Cortex of kidney (tissue), 1 donor: ENCODE measurements at regions not wholly inside any gene's neighbourhood (a gene's known extent, or its start where the extent isn't known, plus 50 kb on each side); places are given as distances from the start of the nearest gene placed in this dataset.
"Not testable (repeated sequence)": the region's sequence is repeated elsewhere in the genome, so short reads cannot be mapped to it uniquely, and the experiment has no call there.

ENCODE experiments used
- DNase-seq: peaks from one replicate; lab custom pipeline; 2025; lab: John Stamatoyannopoulos, UW

- not testable (repeated sequence) for DNase-seq
Observed at GRCh38 chr6:158881884-158882283, 62.7 kb upstream of the EZR start.

- not testable (repeated sequence) for DNase-seq
Observed at GRCh38 chr6:158881276-158881675, 62.1 kb upstream of the EZR start.

GRCh38 chr6:158879180-158879579 lies 60.0 kb upstream of the EZR start:
- no peak for DNase-seq

- no peak for DNase-seq
Observed at GRCh38 chr6:158877716-158878115, 58.5 kb upstream of the EZR start.

- no peak for DNase-seq
Observed at GRCh38 chr6:158876886-158877285, 57.7 kb upstream of the EZR start.

- no peak for DNase-seq
Observed at GRCh38 chr6:158870649-158870957, 51.4 kb upstream of the EZR start.

GRCh38 chr6:158869826-158870648 lies 50.9 kb upstream of the EZR start:
- DNase-seq: peak; percentile 76

GRCh38 chr6:158868890-158869825 lies 50.0 kb upstream of the EZR start:
- DNase-seq: no peak
